ENCODE measurements at regions not wholly inside any gene's neighbourhood (a gene's known extent, or its start where the extent isn't known, plus 50 kb on each side); places are given as distances from the start of the nearest gene placed in this dataset.
"Not testable (repeated sequence)": the region's sequence is repeated elsewhere in the genome, so short reads cannot be mapped to it uniquely, and the experiment has no call there.

DNA sequence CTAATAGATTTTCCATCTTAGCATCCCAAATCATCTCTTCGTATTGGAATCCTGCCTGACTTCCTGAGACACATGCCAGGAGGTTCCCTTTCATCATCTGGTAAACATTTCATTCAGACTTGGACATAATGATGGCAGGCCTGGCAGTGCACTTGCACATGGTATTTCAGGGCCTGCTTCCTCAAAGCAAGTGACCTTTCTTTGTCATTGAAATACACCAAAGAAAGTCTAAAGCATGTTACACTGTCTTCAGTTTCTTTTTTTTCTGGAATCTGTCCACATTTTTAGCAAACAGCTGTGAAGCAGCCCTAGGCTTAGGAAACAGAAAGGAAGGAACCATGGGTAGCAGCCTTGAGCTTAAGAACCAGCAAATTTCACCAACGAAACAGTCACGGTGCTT, 205.9 kb upstream of the VCX start:
- no peak for DNase-seq

DNA sequence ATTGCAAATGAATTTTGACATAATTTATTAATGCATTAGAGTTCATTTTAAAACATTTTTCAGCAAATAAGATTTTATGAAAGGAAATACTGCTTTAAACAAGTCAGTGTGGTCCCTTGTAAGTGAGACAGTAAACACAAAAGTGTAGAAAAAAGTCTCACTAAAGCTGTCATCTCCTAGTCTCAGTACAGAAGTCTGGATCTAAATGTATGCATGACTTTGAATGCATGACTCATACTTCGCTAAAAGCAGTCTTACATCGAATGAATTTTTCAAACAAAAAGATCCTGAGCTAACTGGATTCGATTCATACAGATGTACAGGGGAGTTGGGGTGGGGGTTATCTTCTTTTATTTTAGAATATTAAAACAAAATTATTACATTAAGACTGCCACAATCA, 207.4 kb upstream of the VCX start:
- DNase-seq, result no peak

DNA sequence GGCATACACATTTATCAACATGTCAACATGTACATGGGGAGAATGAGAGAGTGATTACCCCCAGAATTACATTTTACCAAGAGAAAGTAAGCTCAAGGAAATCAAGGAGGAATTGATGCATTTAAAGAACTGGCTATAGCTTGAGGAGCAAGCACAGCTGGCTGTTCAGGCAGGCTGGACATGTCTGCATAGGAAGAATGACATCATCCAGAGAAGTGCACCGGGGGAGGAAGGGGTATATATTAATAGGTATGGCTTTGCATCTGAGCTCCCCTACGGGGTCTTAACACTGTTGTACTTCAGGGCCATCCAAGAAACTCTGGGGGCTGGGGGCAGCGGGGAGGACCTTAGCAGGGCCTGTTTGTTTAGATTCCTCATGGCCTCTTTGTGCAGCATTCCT, 222.4 kb upstream of the VCX start:
- no peak for DNase-seq

DNA sequence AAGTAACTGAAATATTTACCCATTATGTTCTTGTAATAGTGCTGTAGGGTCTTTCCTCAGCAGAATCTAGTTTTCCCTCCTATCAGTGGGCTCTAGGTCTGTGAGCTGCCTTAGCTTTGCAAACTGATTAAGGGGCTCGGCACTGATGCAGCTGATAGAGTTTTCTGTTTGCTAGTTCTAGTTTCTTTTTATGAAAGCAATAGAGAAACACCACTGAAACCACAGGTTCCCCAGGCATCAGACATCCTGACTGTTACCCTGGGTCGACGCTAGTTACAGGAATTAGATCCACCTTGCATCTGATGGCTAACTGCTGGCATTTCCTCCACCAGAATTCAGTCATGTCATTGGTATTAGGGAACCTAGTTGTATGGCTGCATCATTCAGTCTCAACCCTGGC, 225.0 kb upstream of the VCX start:
- DNase-seq, result no peak

DNA sequence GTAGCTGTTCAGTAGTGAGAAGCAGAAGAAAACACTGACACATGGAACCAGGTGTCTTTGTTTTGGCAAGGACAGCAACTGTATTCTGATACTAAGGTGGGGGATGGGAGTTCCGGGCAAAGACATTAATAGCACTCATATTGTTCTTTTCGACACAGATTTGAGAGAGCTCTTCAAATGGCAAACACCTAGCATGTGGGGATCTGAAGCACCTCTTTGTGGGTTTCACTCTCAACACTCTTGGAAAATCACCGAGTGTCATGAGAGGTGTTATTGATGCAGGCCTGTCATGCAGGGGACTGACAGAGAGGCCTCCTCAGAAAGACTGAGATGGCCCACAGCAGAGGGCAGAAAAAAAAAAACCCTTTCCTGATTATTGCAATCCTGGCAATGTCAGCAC, 228.4 kb upstream of the VCX start:
- DNase-seq, result no peak

DNA sequence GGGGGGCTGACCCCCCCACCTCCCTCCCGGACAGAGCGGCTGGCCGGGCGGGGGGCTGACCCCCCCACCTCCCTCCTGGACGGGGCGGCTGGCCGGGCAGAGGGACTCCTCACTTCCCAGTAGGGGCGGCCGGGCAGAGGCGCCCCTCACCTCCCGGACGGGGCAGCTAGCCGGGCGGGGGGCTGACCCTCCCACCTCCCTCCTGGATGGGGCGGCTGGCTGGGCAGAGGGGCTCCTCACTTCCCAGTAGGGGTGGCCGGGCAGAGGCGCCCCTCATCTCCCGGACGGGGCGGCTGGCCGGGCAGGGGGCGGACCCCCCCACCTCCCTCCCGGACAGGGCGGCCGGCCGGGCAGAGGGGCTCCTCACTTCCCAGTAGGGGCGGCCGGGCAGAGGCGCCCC, 234.3 kb upstream of the VCX start:
- not testable (repeated sequence) for DNase-seq

DNA sequence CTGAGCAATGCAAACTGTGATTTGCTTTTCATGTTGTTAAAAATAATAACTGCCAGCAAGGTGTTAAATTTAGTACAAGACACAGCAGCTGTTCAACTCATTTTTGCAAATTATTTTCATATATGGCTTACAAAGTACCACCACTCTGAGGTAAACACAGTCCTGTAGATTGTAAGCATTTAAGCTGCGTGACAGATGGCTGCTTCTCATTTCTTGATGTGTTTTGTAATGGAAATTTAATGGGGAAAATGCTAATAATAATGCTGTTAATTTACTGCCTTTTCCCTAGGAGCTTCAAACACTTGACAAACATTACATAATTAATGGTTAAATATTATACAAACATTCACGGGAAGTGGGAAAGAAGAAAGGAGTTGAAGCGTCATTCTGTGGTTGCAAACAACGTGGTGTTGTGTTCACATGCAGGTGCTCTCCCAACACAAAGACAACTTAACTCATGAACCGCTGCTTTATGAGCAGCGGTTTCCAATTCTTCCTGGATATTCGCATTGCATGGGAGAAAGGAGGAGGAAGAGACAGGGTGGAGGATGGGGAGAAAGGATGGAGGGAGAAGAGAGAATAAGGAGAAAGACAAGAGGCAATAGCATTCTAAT, 236.8 kb upstream of the VCX start:
- DNase-seq, result no peak

DNA sequence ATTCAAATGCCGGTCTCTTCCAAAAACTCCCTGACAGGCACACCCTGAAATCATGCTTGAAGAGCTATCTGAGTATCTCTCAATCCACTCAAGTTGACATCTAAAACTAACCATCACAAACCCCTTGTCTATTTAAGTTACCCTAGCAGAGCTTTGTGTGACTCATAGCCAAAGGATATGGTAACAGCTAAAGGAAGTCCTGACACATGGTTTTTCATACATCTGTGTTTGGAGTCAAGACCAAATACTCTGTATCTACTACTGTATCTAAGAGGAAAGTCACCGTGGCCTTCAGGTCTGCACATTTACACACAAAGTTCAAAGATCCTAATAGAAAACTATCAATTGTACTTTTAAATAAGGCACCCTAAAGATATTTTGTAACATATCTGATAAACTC, 239.6 kb upstream of the VCX start:
- DNase-seq, result no peak

DNA sequence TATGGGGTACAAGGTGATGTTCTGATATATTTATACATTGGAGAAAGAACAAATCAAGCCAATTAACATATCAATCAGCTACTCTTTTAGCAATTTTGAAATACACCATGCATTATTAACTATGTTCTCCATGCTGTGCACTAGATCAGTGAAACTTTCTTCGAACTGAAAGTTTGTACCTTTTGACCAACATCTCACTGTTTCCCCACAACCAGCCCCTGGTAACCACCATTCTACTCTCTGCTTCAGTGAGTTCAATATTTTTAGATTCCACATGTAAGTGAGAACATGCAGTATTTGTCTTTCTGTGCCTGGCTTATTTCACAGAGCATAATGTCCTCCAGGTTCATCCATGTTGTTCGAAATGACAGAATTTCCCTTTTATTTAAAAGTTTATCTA, 246.1 kb upstream of the VCX start:
- no peak for DNase-seq

DNA sequence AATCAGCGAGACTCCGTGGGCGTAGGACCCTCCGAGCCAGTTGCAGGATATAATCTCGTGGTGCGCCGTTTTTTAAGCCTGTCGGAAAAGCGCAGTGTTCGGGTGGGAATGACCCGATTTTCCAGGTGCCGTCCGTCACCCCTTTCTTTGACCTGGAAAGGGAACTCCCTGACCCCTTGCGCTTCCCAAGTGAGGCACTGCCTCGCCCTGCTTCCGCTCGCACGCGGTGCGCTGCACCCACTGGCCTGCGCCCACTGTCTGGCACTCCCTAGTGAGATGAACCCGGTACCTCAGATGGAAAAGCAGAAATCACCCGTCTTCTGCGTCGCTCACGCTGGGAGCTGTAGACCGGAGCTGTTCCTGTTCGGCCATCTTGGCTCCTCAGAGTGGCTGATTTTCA, 249.6 kb upstream of the VCX start:
- not testable (repeated sequence) for DNase-seq

DNA sequence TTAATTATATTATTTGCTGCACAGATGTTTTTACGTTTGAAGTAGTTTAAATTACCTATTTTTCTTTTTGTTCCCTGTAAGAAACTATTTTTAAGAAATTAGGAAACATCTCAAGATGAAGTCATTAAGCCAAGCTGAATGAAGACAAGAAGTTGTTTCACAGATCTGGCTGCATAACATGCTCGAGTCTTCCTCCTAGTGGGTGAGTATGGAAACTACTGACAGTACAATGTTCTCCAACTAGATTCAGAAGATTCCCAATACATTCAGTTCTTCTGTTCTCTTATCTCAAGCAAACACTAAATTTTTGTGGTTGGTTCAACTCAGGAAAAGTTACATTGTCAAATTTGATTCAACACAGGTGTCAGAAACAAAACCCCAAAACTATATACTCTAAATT, 256.8 kb upstream of the VCX start:
- DNase-seq, result no peak

DNA sequence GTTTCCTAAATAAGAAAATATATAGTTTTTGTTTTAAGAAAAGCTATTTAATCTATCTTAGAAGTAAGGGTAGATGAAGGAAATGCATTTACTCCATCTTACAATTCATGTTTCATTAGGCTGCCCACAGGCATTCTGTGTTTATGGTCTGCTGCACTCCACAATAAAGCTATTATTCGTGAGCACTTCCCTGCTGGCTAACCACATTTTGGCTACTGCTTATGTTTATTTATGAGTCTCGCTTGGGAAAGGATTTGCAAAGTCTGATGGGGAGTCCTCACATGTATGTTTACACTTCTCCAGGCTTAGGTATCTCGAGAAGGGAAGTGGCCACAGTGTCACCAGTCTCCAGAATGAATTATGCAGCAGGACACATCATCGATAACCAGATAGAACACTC, 260.8 kb upstream of the VCX start:
- DNase-seq, result no peak

DNA sequence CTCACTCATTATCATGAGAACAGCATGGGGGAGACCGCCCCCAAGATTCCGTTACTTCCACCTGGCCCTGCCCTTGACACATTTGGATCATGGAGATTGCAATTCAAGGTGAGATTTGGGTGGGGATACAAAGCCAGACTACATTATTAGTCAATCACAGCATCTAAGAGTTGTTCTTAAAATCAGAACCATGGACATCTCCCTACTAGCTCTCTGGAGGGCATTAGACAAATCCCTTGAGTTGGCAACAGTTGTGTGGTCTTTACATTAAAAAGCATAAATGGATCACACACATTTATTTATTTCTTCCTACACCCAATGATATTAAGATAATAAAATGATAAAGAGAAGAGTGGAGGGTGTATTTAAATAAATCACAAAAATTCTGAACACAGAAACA, 262.8 kb upstream of the VCX start:
- no peak for DNase-seq

DNA sequence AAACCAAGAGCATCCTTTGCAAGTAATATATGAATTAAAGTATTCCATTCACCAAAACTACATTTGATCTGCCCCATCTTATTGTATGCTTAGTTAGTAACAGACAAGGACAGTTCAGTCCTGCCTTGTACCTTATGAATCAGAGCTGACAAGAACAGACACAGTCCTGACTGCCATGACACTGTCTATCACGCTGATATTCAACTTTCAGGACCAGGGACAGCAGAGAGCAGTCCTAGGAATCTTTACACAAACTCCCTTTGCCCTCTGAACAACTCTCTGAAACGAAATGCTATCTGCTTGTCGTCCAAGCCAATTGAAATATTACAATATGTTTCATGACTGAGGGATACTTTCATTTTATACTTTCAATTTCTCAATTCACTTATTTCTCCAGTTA, 268.6 kb upstream of the VCX start:
- DNase-seq, result no peak

DNA sequence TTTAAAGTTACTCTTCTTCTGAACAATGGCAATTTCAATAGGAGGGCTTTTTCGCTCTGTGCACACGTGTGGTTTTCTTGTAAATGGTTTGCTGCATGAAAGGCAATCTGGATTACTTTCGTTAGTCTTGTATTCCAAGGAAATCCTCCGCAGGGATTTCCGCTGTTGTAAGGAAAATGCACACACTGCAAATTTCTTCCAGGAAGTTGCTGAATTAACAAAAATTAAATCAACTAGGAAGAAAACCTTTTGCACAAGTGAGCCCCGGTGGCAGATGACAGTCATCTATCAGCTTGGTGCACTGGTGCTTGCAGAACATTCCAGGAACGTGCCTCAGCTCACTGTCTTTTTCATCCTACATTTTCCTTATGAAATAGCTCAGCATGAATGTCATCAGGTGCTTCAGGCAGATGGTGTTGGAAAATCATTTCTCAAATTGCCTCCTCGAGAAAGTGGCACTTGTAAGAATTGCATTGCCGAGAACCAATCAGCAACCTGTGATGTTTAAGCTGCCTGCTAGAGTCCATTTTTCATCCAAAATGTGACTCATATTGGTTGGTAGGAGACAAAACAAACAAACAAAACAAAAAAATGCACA, 272.4 kb upstream of the VCX start:
- DNase-seq, result no peak

DNA sequence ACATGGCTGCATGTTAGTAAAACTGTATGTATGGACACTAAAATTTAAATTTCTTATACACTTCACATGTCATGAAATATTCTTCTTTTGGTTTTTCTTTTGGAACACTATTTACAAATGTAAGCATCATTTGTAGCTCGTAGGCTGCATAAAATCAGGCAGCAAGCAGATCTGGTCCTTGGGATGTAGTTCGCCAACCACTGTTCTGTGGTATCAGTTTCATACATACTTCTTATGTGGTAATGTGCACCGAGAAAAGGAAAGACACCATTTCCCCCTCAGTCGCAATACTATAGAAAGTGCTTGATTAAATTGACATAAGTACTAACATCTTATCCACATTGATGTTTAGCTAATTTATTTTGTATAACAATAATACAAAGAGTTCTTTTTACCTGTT, 274.4 kb upstream of the VCX start:
- DNase-seq, result no peak

DNA sequence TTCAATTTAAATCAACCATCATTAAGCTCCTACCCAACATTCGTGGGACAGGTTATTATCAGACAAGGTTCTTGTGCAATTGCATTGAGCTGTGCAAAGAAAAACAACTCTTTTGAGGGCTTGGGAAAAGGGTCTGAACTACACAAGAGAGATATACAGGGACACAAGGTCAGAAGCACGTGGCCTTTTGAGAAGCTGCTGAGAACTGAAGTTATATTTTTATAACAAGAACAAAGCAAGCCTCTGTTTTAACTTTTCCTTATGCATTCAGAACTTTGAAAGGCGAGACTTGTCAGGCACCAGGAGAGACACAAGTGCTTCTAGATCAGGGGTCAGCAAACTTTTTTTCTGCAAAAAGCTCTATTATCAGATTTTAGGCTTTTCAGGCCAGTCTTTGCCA, 274.8 kb upstream of the VCX start:
- DNase-seq, result no peak

DNA sequence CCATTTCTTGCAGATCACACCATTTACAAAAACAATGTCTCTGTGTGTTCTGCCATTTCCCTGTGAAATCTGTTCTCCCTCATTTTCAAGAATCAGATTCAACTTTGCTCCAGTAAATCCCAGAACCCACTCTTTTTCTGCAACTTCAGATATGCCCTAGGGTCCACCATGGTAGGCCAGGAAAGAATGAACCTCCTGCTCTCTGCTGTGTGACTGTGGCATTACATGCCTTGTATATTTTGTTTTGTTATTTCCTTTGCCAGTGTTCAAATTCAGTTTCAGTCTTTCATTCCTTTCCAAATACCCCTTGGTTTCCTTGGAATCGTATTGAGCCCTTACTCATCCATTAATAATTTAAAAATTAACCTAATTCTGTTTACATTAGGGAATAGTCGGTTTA, 290.2 kb upstream of the VCX start:
- DNase-seq, result no peak

DNA sequence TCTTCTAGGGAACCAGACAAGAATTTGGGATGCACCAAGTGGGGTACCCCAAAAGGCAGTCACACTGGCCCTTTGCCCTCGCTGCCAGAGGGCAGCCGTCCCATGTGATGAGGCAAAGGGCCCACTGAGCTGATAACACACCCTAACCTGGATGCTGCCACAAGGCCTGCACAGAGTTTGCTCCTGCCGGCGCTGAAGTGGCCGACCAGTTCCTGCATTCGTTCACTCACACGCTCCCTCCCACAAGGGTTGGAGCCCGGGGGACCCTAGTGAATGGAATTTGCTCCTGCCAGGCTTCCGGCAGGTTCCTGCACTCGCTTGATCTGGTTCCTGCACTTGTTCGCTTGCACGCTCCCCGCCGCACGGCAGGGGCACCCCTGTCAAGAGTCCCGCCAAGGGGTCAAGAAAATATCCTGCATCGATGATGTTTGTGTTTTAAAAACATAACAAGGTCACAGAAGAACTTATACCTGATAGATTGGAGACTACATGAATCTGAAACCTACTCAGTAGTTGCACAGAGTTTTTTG, 296.4 kb upstream of the VCX start:
- DNase-seq, result no peak

DNA sequence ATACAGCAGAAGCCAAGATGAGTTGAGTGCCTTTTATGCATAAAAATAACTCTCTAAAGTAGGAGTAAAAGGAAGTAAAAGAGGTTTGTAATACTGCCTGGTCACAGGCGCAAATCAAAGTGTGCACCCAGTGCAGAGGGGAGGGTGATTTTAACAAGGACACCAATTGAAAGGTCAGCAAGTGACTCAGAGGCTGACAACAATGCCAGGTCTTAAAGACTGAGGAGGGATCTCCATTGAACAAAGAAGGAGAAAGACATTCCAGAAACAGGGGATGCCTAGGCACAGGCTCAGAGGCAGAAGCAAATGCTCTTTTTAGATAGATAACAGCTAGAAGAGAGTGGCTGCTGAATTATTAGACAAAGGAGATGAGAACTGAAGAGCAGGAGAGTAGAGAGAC, 297.4 kb upstream of the VCX start:
- no peak for DNase-seq

DNA sequence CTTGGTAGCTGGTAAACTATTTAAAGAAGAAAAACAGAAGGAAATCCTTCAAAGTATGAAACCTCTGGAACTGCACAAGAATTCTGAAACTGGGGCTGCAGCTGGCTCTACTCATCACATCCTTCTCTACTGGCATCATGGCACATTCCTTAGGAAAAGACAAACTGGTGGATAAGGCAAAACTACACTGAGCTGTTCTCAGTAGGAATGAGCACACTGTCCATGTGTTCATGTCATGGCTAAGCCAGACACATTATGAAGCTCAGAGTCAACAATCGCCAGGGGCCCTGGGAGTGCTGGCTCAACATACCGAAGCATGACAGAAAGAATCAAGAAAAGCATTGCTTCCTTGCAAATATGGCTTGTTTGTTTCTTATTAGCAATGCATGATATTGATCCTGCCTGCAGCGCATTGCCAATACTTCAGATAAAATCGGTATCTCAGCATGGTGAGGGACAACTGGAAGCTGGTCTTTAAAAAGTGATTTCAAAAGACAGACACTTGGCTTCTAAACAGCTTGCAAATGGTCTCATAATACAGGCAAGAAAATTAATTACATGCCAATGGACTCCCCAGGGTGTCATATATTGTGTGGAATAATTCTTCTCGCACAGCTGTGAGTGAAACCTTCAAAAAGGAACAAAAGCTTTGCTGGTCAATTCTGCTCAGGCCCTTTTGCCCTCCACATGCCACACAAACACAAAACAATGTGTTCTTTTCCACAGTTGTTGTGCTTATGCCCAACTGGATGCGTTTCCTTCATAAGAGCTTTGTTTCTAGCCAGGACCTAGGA, 300.2 kb upstream of the VCX start:
- DNase-seq, result no peak

DNA sequence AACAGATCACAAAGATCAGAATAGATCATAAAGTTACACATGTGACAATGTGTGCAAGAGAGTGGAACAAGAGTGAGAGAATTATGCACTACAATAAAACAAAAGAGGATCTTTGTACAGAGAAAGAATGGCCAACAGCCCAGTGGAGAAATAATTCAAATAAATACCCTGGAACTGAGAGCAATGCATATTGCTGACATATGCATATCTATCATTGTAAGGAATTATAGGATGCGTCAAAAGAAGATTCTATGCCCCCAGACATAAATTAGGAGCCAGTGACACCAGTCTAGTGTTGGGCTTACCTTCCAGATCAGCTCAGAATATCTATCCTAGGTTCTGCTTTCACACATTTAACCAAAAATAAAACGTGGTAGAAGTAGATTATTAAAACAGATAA, 320.1 kb upstream of the VCX start:
- no peak for DNase-seq

DNA sequence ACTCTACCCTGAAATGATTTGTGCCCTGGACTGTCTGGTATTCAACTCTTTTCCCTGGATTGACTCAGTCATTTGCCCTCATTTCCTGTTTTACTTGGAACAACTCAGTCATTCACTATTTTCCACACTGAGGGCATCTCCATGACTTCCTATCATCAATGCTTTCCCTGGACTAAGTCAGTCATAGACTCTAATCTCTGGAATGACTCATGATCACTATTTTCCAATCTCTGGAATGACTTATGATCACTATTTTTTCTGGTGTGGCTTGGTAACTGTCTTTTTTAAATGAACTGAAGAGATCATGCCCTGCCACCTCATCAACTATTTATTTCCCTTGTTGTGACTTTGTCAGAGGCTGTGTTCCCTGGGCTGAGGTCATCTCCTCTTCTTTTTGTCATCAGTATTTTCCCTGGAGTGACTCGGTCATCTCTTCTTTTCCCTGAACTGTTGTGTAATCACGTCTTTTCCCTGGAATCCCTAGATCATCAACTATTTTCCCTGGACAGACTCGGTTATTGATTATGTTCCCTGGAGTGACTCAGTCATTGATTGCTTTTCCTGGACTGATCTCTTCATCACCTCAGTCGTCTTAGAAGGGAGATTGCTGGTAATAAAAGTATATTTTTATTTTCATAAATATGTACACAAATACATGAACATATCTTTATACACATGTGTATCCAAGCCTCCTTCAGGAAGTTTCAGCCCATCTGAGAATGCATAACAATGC, 327.1 kb upstream of the VCX start:
- DNase-seq, result no peak
